ENCODE measurements at regions not wholly inside any gene's neighbourhood (a gene's known extent, or its start where the extent isn't known, plus 50 kb on each side); places are given as distances from the start of the nearest gene placed in this dataset.

- H3K9me3 ChIP-seq = no peaks in the 10 kb centered on the region
- H3K36me3 ChIP-seq = no peaks in the 10 kb centered on the region
- H3K27ac ChIP-seq = no peak overlapping the region
- no peak for TF ChIP-seq CTCF (IDR thresholded peaks at IDR 0.05)
- no peak for TF ChIP-seq POLR2A (IDR thresholded peaks at IDR 0.05)
- intact Hi-C loops (cut with DNase I; ENCODE audit: low total_unique reads) = no loop called here
- no peak overlapping the region for H3K4me3 ChIP-seq
- no peak for DNase-seq
- H3K4me1 ChIP-seq = no peaks in the 10 kb centered on the region
- no peaks in the 10 kb centered on the region for H3K27me3 ChIP-seq
These were observed 624.3 kb upstream of the FANCL start for GRCh38 chr2:58865436-58865835.

- Histone ChIP-seq H3K9me3 (no peaks in the 10 kb centered on the region), H3K4me3 (no peak overlapping the region), H3K36me3 (no peaks in the 10 kb centered on the region), H3K27ac (no peak overlapping the region), H3K4me1 (no peaks in the 10 kb centered on the region), H3K27me3 (no peaks in the 10 kb centered on the region)
- DNase-seq = no peak
- TF ChIP-seq POLR2A (IDR thresholded peaks at IDR 0.05) = no peak
- no peak for TF ChIP-seq CTCF (IDR thresholded peaks at IDR 0.05)
- intact Hi-C loops (cut with DNase I; ENCODE audit: low total_unique reads) = no loop called here
These were observed 621.1 kb upstream of the FANCL start for GRCh38 chr2:58862244-58862643.

GRCh38 chr2:58860586-58860985 lies 619.5 kb upstream of the FANCL start:
- no peak for TF ChIP-seq CTCF (IDR thresholded peaks at IDR 0.05)
- TF ChIP-seq POLR2A (IDR thresholded peaks at IDR 0.05) = no peak
- Histone ChIP-seq H3K36me3 (no peaks in the 10 kb centered on the region), H3K27ac (no peak overlapping the region), H3K4me3 (no peak overlapping the region), H3K27me3 (no peaks in the 10 kb centered on the region), H3K4me1 (no peaks in the 10 kb centered on the region), H3K9me3 (no peaks in the 10 kb centered on the region)
- DNase-seq = no peak
- intact Hi-C loops (cut with DNase I; ENCODE audit: low total_unique reads) = no loop called here

GRCh38 chr2:58856100-58856499 lies 615.0 kb upstream of the FANCL start:
- intact Hi-C loops (cut with DNase I; ENCODE audit: low total_unique reads) = no loop called here
- no peaks in the 10 kb centered on the region for H3K4me1 ChIP-seq
- no peaks in the 10 kb centered on the region for H3K36me3 ChIP-seq
- no peak overlapping the region for H3K4me3 ChIP-seq
- no peak overlapping the region for H3K27ac ChIP-seq
- no peaks in the 10 kb centered on the region for H3K27me3 ChIP-seq
- no peaks in the 10 kb centered on the region for H3K9me3 ChIP-seq
- TF ChIP-seq POLR2A (IDR thresholded peaks at IDR 0.05) (no peak), CTCF (IDR thresholded peaks at IDR 0.05) (no peak)
- no peak for DNase-seq

GRCh38 chr2:58853420-58853819 lies 612.3 kb upstream of the FANCL start:
- Histone ChIP-seq H3K4me3 (no peak overlapping the region), H3K4me1 (no peaks in the 10 kb centered on the region), H3K36me3 (no peaks in the 10 kb centered on the region), H3K9me3 (no peaks in the 10 kb centered on the region), H3K27ac (no peak overlapping the region), H3K27me3 (no peaks in the 10 kb centered on the region)
- DNase-seq = no peak
- TF ChIP-seq POLR2A (IDR thresholded peaks at IDR 0.05) (no peak), CTCF (IDR thresholded peaks at IDR 0.05) (no peak)
- intact Hi-C loops (cut with DNase I; ENCODE audit: low total_unique reads) = no loop called here
